ENCODE measurements at regions not wholly inside any gene's neighbourhood (a gene's known extent, or its start where the extent isn't known, plus 50 kb on each side); places are given as distances from the start of the nearest gene placed in this dataset.

GRCh38 chr20:51120438-51120837 is 97.5 kb upstream of the KCNG1 start:
- no peak for TF ChIP-seq CTCF (IDR thresholded peaks at IDR 0.05; ENCODE audit: unreplicated experiment in 3 of 3)
- Mint-ChIP-seq H3K36me3 (ENCODE audit: low read depth) (no peaks in the 10 kb centered on the region), H3K4me1 (peaks cover 13% of the 10 kb centered on the region), H3K27ac (no peak overlapping the region), H3K9me3 (no peaks in the 10 kb centered on the region), H3K4me3 (no peak overlapping the region), H3K27me3 (ENCODE audit: low read depth) (peaks cover 24% of the 10 kb centered on the region)

GRCh38 chr20:51119914-51120313 is 97.0 kb upstream of the KCNG1 start:
- Mint-ChIP-seq H3K27ac (no peak overlapping the region), H3K27me3 (ENCODE audit: low read depth) (peaks cover 24% of the 10 kb centered on the region), H3K4me3 (no peak overlapping the region), H3K4me1 (peaks cover 13% of the 10 kb centered on the region), H3K9me3 (no peaks in the 10 kb centered on the region), H3K36me3 (ENCODE audit: low read depth) (no peaks in the 10 kb centered on the region)
- TF ChIP-seq CTCF (IDR thresholded peaks at IDR 0.05; ENCODE audit: unreplicated experiment in 3 of 3) = no peak

- H3K27me3 Mint-ChIP-seq (ENCODE audit: low read depth) = peaks cover 24% of the 10 kb centered on the region
- no peak overlapping the region for H3K27ac Mint-ChIP-seq
- H3K4me1 Mint-ChIP-seq = peaks cover 13% of the 10 kb centered on the region
- TF ChIP-seq CTCF (IDR thresholded peaks at IDR 0.05; ENCODE audit: unreplicated experiment in 3 of 3) = no peak
- no peak overlapping the region for H3K4me3 Mint-ChIP-seq
- no peaks in the 10 kb centered on the region for H3K9me3 Mint-ChIP-seq
- H3K36me3 Mint-ChIP-seq (ENCODE audit: low read depth) = no peaks in the 10 kb centered on the region
These were observed 96.1 kb upstream of the KCNG1 start for GRCh38 chr20:51118985-51119527.

- TF ChIP-seq CTCF (IDR thresholded peaks at IDR 0.05; ENCODE audit: unreplicated experiment in 3 of 3) = no peak
- Mint-ChIP-seq H3K4me1 (peaks cover 13% of the 10 kb centered on the region), H3K9me3 (no peaks in the 10 kb centered on the region), H3K27ac (no peak overlapping the region), H3K4me3 (no peak overlapping the region), H3K27me3 (ENCODE audit: low read depth) (peaks cover 21% of the 10 kb centered on the region), H3K36me3 (ENCODE audit: low read depth) (no peaks in the 10 kb centered on the region)
These were observed 95.3 kb upstream of the KCNG1 start for GRCh38 chr20:51118216-51118615.

- Mint-ChIP-seq H3K27ac (no peak overlapping the region), H3K4me1 (peaks cover 8% of the 10 kb centered on the region), H3K4me3 (no peak overlapping the region), H3K9me3 (no peaks in the 10 kb centered on the region), H3K27me3 (ENCODE audit: low read depth) (peaks cover 14% of the 10 kb centered on the region), H3K36me3 (ENCODE audit: low read depth) (no peaks in the 10 kb centered on the region)
- no peak for TF ChIP-seq CTCF (IDR thresholded peaks at IDR 0.05; ENCODE audit: unreplicated experiment in 3 of 3)
These were observed 94.1 kb upstream of the KCNG1 start for GRCh38 chr20:51116765-51117686.

All from nephron (organoid).